H1 (cell line): ENCODE measurements at regions not wholly inside any gene's neighbourhood (a gene's known extent, or its start where the extent isn't known, plus 50 kb on each side); places are given as distances from the start of the nearest gene placed in this dataset.

Experiments used
- CBX8 ChIP-seq: fragments of 300-800, 300-1000 bp; sonication (generic); IDR thresholded peaks from 2 replicates; pipeline ENCODE4 v1.7.1; 2016; ENCODE audit warnings: low read depth, low read length, borderline replicate concordance
- CEBPB ChIP-seq: IDR thresholded peaks from 2 replicates; pipeline ENCODE4 v1.6.1; 2012; ENCODE audit warnings: low read depth, low read length
- CTCF ChIP-seq, 3 experiments: IDR thresholded peaks; 1 replicate in 2 of 3; 2 replicates in 1 of 3; pipeline versions ENCODE4 v1.5.1 to v1.6.1; 2011; ENCODE audit warnings: low read length in 3 of 3, mild to moderate bottlenecking in 3 of 3, inconsistent platforms in 2 of 3, low read depth in 1 of 3, moderate library complexity in 1 of 3; ENCODE audit not compliant: insufficient read depth in 1 of 3; ENCODE audit errors: control extremely low read depth in 1 of 3
- EP300 ChIP-seq, 2 experiments: IDR thresholded peaks; 1 replicate in 1 of 2; 2 replicates in 1 of 2; pipeline ENCODE4 v1.6.1; 2011 to 2012; ENCODE audit warnings: low read depth in 2 of 2, low read length in 2 of 2, mild to moderate bottlenecking in 2 of 2, borderline replicate concordance in 1 of 2, inconsistent platforms in 1 of 2, moderate library complexity in 1 of 2
- POLR2A ChIP-seq, 2 experiments: IDR thresholded peaks; 1 replicate in 1 of 2; 2 replicates in 1 of 2; pipeline ENCODE4 v1.6.1; 2011; ENCODE audit warnings: low read depth in 2 of 2, low read length in 2 of 2, mild to moderate bottlenecking in 2 of 2; ENCODE audit errors: control extremely low read depth in 1 of 2
- POLR2AphosphoS5 ChIP-seq: IDR thresholded peaks from 2 replicates; pipeline ENCODE4 v1.6.1; 2011; ENCODE audit warnings: low read depth, low read length
- RAD21 ChIP-seq, 2 experiments: IDR thresholded peaks in 1 of 2; conservative IDR thresholded peaks in 1 of 2; 2 replicates each; pipeline ENCODE4 v1.6.1; 2011; ENCODE audit warnings: low read depth in 2 of 2, low read length in 2 of 2, improper control_type of control experiment in 1 of 2, inconsistent platforms in 1 of 2, mild to moderate bottlenecking in 1 of 2, moderate library complexity in 1 of 2
- RNF2 ChIP-seq: fragments of 200-900, 300-1000 bp; sonication (generic); IDR thresholded peaks from 2 replicates; pipeline ENCODE4 v1.7.1; 2016; ENCODE audit warnings: borderline replicate concordance, low read depth, mild to moderate bottlenecking, antibody characterized with exemption, low read length; ENCODE audit not compliant: poor library complexity, severe bottlenecking; ENCODE audit errors: missing control alignments
- SIX5 ChIP-seq: IDR thresholded peaks from 2 replicates; pipeline ENCODE4 v1.6.1; 2011; ENCODE audit warnings: mild to moderate bottlenecking, low read depth, low read length
- SP1 ChIP-seq: IDR thresholded peaks from 2 replicates; pipeline ENCODE4 v1.6.1; 2011; ENCODE audit warnings: low read depth, low read length
- ZNF274 ChIP-seq: IDR thresholded peaks from 2 replicates; pipeline ENCODE4 v1.7.0; 2012; ENCODE audit warnings: low read length, borderline replicate concordance; ENCODE audit errors: extremely low read depth
- TF ChIP-seq, protein P1 (sequence below): IDR thresholded peaks from 2 replicates; pipeline ENCODE4 v1.6.1; 2012; ENCODE audit warnings: low read length, inconsistent platforms

DNA sequence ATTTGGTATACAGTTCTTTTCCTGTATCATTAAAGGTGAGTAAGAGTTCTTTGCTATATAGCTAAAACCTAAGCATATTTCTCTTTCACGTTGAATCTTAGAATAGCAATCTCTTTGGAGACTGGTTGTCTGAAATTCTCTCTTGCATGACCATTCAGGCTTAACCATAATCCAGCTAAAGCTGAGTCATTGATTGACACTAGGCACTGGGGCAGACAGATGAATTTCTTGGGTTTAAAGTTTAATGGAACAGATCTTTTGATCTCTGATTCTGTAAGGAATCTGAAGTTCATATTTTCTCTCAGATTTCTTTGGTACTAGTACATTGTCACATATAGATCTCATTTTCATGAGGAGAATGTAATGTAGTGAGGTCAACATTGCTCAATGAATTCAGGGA, 397.3 kb upstream of the MIR17HG start:
- TF ChIP-seq ZNF274 (no peak), CEBPB (no peak), SIX5 (no peak), CBX8 (no peak), CTCF (IDR thresholded peaks at IDR 0.05; ENCODE audit: control extremely low read depth in 1 of 3, insufficient read depth in 1 of 3, low read depth in 1 of 3, low read length in 3 of 3) (no peak), POLR2A (IDR thresholded peaks at IDR 0.05; ENCODE audit: control extremely low read depth in 1 of 2, low read depth in 2 of 2, low read length in 2 of 2) (no peak), SP1 (no peak), POLR2AphosphoS5 (no peak), EP300 (IDR thresholded peaks at IDR 0.05; ENCODE audit: borderline replicate concordance in 1 of 2, low read depth in 2 of 2, low read length in 2 of 2) (no peak), RNF2 (no peak), RAD21 (IDR thresholded peaks at IDR 0.05 in 1 of 2, conservative IDR thresholded peaks at IDR 0.05 in 1 of 2; ENCODE audit: low read depth in 2 of 2, low read length in 2 of 2) (no peak)
- TF ChIP-seq, protein P1, sequence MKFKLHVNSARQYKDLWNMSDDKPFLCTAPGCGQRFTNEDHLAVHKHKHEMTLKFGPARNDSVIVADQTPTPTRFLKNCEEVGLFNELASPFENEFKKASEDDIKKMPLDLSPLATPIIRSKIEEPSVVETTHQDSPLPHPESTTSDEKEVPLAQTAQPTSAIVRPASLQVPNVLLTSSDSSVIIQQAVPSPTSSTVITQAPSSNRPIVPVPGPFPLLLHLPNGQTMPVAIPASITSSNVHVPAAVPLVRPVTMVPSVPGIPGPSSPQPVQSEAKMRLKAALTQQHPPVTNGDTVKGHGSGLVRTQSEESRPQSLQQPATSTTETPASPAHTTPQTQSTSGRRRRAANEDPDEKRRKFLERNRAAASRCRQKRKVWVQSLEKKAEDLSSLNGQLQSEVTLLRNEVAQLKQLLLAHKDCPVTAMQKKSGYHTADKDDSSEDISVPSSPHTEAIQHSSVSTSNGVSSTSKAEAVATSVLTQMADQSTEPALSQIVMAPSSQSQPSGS: no peak
